ENCODE measurements at regions not wholly inside any gene's neighbourhood (a gene's known extent, or its start where the extent isn't known, plus 50 kb on each side); places are given as distances from the start of the nearest gene placed in this dataset.

- Histone ChIP-seq H3K9ac (no peak overlapping the region), H3K36me3 (no peaks in the 10 kb centered on the region), H3K9me3 (peaks cover 23% of the 10 kb centered on the region), H3K27ac (no peak overlapping the region), H4K20me1 (no peaks in the 10 kb centered on the region), H3K27me3 (no peaks in the 10 kb centered on the region), H3K4me3 (no peak overlapping the region), H3K4me1 (no peaks in the 10 kb centered on the region), H3K4me2 (no peak overlapping the region)
- no peak for TF ChIP-seq Cebpa-rat (IDR thresholded peaks at IDR 0.05)
These were observed 66.5 kb upstream of the RNU6-1 start for GRCh38 chr15:67906382-67906781.

GRCh38 chr15:67907184-67907723 lies 67.4 kb upstream of the RNU6-1 start:
- Histone ChIP-seq H3K4me3 (no peak overlapping the region), H3K27me3 (no peaks in the 10 kb centered on the region), H3K36me3 (no peaks in the 10 kb centered on the region), H3K27ac (no peak overlapping the region), H4K20me1 (no peaks in the 10 kb centered on the region), H3K4me1 (no peaks in the 10 kb centered on the region), H3K9ac (no peak overlapping the region), H3K9me3 (peaks cover 26% of the 10 kb centered on the region), H3K4me2 (no peak overlapping the region)
- TF ChIP-seq Cebpa-rat (IDR thresholded peaks at IDR 0.05): no peak

GRCh38 chr15:67908756-67909155 lies 68.9 kb upstream of the RNU6-1 start:
- Histone ChIP-seq H3K27ac (no peak overlapping the region), H3K36me3 (no peaks in the 10 kb centered on the region), H3K27me3 (no peaks in the 10 kb centered on the region), H3K9me3 (peaks cover 26% of the 10 kb centered on the region), H3K9ac (no peak overlapping the region), H4K20me1 (no peaks in the 10 kb centered on the region), H3K4me2 (no peak overlapping the region), H3K4me1 (no peaks in the 10 kb centered on the region), H3K4me3 (no peak overlapping the region)
- no peak for TF ChIP-seq Cebpa-rat (IDR thresholded peaks at IDR 0.05)

GRCh38 chr15:67911727-67912126 lies 71.9 kb upstream of the RNU6-1 start:
- Histone ChIP-seq H3K4me2 (no peak overlapping the region), H3K27ac (no peak overlapping the region), H3K9ac (no peak overlapping the region)

GRCh38 chr15:67914028-67914427 lies 74.2 kb upstream of the RNU6-1 start:
- H3K36me3 ChIP-seq: no peaks in the 10 kb centered on the region
- H3K4me2 ChIP-seq: no peak overlapping the region
- no peak overlapping the region for H3K27ac ChIP-seq
- H3K9ac ChIP-seq: no peak overlapping the region
- no peak for TF ChIP-seq Cebpa-rat (IDR thresholded peaks at IDR 0.05)
- no peak overlapping the region for H3K4me3 ChIP-seq
- H4K20me1 ChIP-seq: no peaks in the 10 kb centered on the region
- peaks cover 35% of the 10 kb centered on the region for H3K9me3 ChIP-seq
- H3K4me1 ChIP-seq: 0 out of 2 replicates have a peak, but pooled peaks cover 5% of the 10 kb centered on the region
- no peaks in the 10 kb centered on the region for H3K27me3 ChIP-seq

More at GRCh38 chr15:67911727-67912126, 71.9 kb upstream of the RNU6-1 start:
- Histone ChIP-seq H3K9me3 (peaks cover 26% of the 10 kb centered on the region), H3K27me3 (no peaks in the 10 kb centered on the region), H3K4me3 (no peak overlapping the region), H3K36me3 (no peaks in the 10 kb centered on the region), H3K4me1 (0 out of 2 replicates have a peak, but pooled peaks cover 5% of the 10 kb centered on the region), H4K20me1 (no peaks in the 10 kb centered on the region)
- no peak for TF ChIP-seq Cebpa-rat (IDR thresholded peaks at IDR 0.05)

- H3K4me1 ChIP-seq: 0 out of 2 replicates have a peak, but pooled peaks cover 5% of the 10 kb centered on the region
- H4K20me1 ChIP-seq: no peaks in the 10 kb centered on the region
- no peak overlapping the region for H3K27ac ChIP-seq
- H3K9ac ChIP-seq: no peak overlapping the region
- H3K4me2 ChIP-seq: no peak overlapping the region; the same call in 1 of the 2 replicates
- TF ChIP-seq Cebpa-rat (IDR thresholded peaks at IDR 0.05): no peak
- no peaks in the 10 kb centered on the region for H3K27me3 ChIP-seq
- no peak overlapping the region for H3K4me3 ChIP-seq
- H3K9me3 ChIP-seq: peaks cover 35% of the 10 kb centered on the region
- 0 out of 2 replicates have a peak, but pooled peaks cover 3% of the 10 kb centered on the region for H3K36me3 ChIP-seq
These were observed 75.0 kb upstream of the RNU6-1 start for GRCh38 chr15:67914537-67915460.

- H3K4me1 ChIP-seq: 0 out of 2 replicates have a peak, but pooled peaks cover 5% of the 10 kb centered on the region
- no peak overlapping the region for H3K27ac ChIP-seq
- 0 out of 2 replicates have a peak, but pooled peaks cover 3% of the 10 kb centered on the region for H3K36me3 ChIP-seq
- H3K4me2 ChIP-seq: no peak overlapping the region
- TF ChIP-seq Cebpa-rat (IDR thresholded peaks at IDR 0.05): no peak
- peaks cover 33% of the 10 kb centered on the region for H3K9me3 ChIP-seq
- H4K20me1 ChIP-seq: no peaks in the 10 kb centered on the region
- H3K9ac ChIP-seq: no peak overlapping the region
- H3K4me3 ChIP-seq: no peak overlapping the region
- no peaks in the 10 kb centered on the region for H3K27me3 ChIP-seq
These were observed 75.9 kb upstream of the RNU6-1 start for GRCh38 chr15:67915461-67916374.

GRCh38 chr15:67916565-67916964 lies 76.7 kb upstream of the RNU6-1 start:
- TF ChIP-seq Cebpa-rat (IDR thresholded peaks at IDR 0.05): no peak
- no peaks in the 10 kb centered on the region for H4K20me1 ChIP-seq
- H3K4me3 ChIP-seq: no peak overlapping the region
- H3K27ac ChIP-seq: no peak overlapping the region
- 0 out of 2 replicates have a peak, but pooled peaks cover 5% of the 10 kb centered on the region for H3K4me1 ChIP-seq
- H3K9ac ChIP-seq: no peak overlapping the region
- no peak overlapping the region for H3K4me2 ChIP-seq
- no peaks in the 10 kb centered on the region for H3K27me3 ChIP-seq
- peaks cover 29% of the 10 kb centered on the region for H3K9me3 ChIP-seq
- H3K36me3 ChIP-seq: 0 out of 2 replicates have a peak, but pooled peaks cover 3% of the 10 kb centered on the region

- Histone ChIP-seq H3K4me1 (0 out of 2 replicates have a peak, but pooled peaks cover 5% of the 10 kb centered on the region), H3K9me3 (peaks cover 28% of the 10 kb centered on the region), H3K9ac (no peak overlapping the region), H4K20me1 (no peaks in the 10 kb centered on the region), H3K27me3 (no peaks in the 10 kb centered on the region), H3K27ac (no peak overlapping the region), H3K4me3 (no peak overlapping the region), H3K4me2 (no peak overlapping the region), H3K36me3 (0 out of 2 replicates have a peak, but pooled peaks cover 3% of the 10 kb centered on the region)
- no peak for TF ChIP-seq Cebpa-rat (IDR thresholded peaks at IDR 0.05)
These were observed 77.2 kb upstream of the RNU6-1 start for GRCh38 chr15:67917037-67917436.
